ENCODE measurements at regions not wholly inside any gene's neighbourhood (a gene's known extent, or its start where the extent isn't known, plus 50 kb on each side); places are given as distances from the start of the nearest gene placed in this dataset.
"Not testable (repeated sequence)": the region's sequence is repeated elsewhere in the genome, so short reads cannot be mapped to it uniquely, and the experiment has no call there.

DNA sequence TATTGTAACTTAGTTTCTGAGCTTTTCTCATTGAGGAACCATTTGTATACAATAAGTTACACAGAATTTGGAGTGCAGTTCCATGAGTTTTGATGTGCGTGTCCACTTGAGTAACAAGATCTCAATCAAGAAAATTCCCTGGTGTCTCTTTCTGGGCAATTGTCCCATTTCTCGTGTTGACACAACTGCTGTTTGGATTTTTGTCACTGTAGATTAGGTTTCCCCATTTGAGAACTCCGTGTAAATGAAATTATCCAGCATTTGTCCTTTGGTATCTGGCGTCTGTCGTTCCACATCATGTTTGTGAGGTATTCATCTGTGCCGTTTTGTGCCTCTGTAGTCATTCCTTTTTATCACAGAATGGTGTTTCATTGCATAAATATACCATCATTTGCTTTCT lies 547.0 kb downstream of the TBC1D22A start:
- H3K4me3 Mint-ChIP-seq, result no peak overlapping the region
- ATAC-seq, result no peak
- peaks cover 0 to 13% of the 10 kb centered on the region in 2 donors for H3K9me3 Mint-ChIP-seq
- no peak overlapping the region for H3K27ac Mint-ChIP-seq
- DNase-seq, result no peak
- peaks cover 6% of the 10 kb centered on the region for H3K27me3 Mint-ChIP-seq
- H3K4me1 Mint-ChIP-seq, result no peaks in the 10 kb centered on the region

DNA sequence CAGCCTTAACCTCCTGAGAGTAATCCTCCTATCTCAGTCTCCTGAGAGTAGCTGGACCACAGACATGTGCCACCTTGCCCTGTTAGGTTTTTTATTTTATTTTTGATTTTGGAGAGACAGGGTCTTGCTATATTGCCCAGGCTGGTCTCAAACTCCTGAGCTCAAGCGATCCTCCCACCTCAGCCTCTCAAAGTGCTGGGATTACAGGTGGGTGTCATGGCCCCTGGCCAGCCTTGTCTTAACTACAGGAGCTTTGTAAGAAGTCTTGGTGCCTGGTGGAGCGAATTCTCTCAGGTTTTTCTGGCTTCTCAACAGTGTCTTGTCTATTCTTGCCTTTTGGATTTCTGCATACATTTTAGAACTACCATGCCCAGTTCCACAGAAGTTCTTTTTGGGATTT lies 546.4 kb downstream of the TBC1D22A start:
- no peak for ATAC-seq
- Mint-ChIP-seq H3K27me3 (peaks cover 6% of the 10 kb centered on the region), H3K9me3 (peaks cover 0 to 13% of the 10 kb centered on the region in 2 donors), H3K4me1 (no peaks in the 10 kb centered on the region), H3K27ac (no peak overlapping the region), H3K4me3 (no peak overlapping the region)
- DNase-seq, result no peak

DNA sequence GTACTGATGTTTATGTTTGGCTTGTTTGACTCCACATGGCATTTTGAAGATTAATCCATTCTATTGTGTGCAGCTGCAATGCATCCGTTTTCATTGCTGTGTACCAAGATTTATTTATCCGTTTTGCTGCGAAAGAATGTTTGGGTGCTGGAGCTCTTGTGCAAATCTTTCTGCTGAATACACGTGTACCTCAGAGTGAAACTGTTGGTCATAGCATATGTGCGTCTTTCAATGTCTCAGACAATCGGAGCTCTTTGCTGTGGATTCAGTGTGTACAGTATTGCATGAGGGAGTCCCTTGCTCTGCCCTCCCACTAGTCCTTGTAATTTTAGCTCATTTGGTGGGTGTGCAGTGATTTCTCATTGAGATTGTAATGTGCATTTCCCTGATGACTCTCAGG lies 545.4 kb downstream of the TBC1D22A start:
- Mint-ChIP-seq H3K9me3 (peaks cover 0 to 13% of the 10 kb centered on the region in 2 donors), H3K27me3 (peaks cover 6% of the 10 kb centered on the region), H3K4me3 (no peak overlapping the region), H3K4me1 (no peaks in the 10 kb centered on the region), H3K27ac (no peak overlapping the region)
- ATAC-seq (no peak), DNase-seq (peak in 1 of 2 donors; percentile 0)

DNA sequence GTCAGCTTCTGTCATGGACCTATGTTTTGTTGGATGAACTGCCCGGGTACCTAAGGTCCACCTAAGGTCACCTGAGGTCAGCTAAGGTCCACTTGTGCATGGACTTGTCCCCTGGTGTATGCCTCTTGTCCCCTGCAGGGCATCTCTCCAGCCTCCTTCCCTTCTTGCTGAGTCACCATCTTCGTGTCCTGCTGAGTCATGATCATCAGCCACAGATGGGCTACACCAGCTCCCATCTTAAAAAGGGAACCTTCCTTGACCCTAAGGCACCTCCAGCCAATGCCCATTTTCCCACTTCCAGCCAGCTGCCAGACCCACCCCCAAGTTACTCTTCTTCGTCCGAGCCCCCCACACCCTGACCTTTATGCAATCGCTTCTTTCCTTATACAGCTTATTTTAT lies 544.9 kb downstream of the TBC1D22A start:
- Mint-ChIP-seq H3K9me3 (peaks cover 0 to 13% of the 10 kb centered on the region in 2 donors), H3K27me3 (peaks cover 6% of the 10 kb centered on the region), H3K27ac (no peak overlapping the region), H3K4me3 (no peak overlapping the region), H3K4me1 (no peaks in the 10 kb centered on the region)
- DNase-seq (peak in 1 of 2 donors; percentile 1), ATAC-seq (no peak)

DNA sequence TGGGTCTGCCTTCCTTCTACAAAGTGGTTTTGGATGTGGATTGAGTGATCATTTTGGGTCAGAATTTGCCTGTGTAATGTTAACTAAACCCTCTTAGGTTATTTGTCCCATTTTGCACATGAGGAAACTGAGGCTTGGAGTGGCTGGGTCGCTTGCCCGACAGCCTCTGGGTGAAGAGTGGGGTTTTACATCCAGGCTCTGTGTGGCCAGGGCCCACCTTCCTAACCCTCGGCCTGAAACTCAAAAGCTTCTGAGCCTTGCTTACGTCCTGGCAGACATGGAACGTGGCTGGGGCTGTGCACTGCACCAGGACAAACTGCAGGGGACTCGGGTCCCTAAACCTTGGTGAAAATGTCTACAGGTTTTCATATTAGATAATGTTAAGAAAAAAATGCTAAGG lies 542.4 kb downstream of the TBC1D22A start:
- no peak overlapping the region for H3K27ac Mint-ChIP-seq
- H3K27me3 Mint-ChIP-seq, result no peaks in the 10 kb centered on the region
- DNase-seq, result no peak
- H3K4me3 Mint-ChIP-seq, result no peak overlapping the region
- no peak for ATAC-seq
- peaks cover 0 to 13% of the 10 kb centered on the region in 2 donors for H3K9me3 Mint-ChIP-seq
- no peaks in the 10 kb centered on the region for H3K4me1 Mint-ChIP-seq

DNA sequence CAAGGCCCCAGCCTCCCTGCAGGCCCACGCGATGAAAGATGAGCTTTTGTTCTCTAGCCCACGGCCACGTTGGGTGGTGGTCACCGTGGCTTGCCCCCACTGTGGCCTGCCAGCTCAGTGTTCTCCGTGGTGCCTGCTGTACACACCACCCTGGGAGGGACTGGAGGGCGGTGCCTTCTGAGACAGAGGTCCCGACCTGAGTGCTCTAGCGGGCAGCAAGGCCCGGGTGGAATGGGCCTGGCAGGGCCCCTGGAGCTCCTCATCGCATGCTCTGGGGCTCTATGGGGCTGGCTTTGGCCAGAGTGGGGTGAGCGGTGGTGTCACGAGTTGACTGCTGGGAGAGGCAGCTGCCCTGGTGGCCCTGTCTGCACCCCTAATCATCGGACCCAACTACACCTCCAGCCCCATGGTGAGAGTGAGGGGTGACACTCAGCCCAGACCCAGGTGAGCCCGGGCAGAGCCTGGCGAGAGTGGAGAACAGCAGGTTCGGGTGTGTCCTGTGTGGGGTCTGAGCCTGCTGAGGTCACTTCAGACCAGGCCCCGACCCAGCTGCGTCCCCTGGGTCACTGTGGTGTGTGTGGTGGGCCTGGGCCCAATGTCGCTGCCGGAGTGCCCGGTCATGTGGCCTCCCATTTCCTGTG lies 541.9 kb downstream of the TBC1D22A start:
- DNase-seq, result no peak
- H3K9me3 Mint-ChIP-seq, result peaks cover 0 to 13% of the 10 kb centered on the region in 2 donors
- H3K4me3 Mint-ChIP-seq, result no peak overlapping the region
- ATAC-seq, result no peak
- no peaks in the 10 kb centered on the region for H3K27me3 Mint-ChIP-seq
- no peaks in the 10 kb centered on the region for H3K4me1 Mint-ChIP-seq
- H3K27ac Mint-ChIP-seq, result no peak overlapping the region

DNA sequence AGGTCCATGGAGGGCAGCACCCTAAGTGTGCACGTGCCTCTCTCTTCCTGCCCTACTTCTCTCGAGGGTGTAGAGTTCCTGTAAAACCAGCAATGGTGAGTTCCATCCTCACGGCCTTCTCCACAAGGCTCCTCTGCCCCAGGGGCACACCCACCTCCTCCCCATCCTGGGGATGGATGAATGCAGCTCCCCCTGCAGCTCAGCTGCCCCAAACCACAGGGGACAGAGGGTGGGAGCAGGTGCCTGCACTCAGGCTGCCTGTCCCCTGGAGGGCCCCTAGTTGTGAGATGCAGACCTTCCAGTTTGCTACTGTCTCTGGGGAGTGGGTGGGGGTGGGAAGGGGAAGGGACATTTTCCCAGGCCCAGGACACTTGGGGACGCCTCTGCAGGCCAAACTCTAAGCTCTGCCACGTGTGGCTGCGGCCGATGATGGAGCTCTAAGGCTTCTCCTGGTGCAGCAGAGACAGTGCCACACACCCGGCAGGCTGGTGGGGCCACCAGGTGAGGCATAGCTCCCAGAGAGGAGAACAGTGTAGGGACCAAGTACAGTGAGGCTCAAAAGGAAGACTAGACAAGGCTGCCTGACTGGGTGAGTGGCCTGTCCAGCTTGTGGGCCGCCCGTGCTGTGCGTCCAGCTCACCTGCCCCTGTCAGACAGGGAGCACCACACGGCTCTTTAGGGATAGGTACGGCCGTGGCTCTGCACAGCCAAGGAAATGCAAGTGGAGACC lies 540.9 kb downstream of the TBC1D22A start:
- H3K4me1 Mint-ChIP-seq, result no peaks in the 10 kb centered on the region
- no peaks in the 10 kb centered on the region for H3K27me3 Mint-ChIP-seq
- peaks cover 0 to 13% of the 10 kb centered on the region in 2 donors for H3K9me3 Mint-ChIP-seq
- H3K4me3 Mint-ChIP-seq, result no peak overlapping the region
- no peak for ATAC-seq
- DNase-seq, result no peak
- H3K27ac Mint-ChIP-seq, result no peak overlapping the region

DNA sequence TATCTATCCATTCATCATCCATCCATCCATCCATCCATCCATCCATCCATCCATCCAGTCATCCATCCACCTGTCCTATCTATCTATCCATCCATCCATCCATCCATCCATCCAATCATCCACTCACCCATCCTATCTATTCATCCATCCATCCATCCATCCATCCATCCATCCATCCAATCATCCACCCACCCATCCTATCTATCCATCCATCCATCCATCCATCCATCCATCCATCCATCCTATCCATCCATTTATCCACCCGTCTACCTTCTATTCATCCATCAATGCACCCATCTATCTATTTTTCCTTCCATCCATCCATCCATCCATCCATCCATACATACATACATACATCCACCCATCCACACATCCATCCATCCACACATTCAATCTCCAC lies 540.1 kb downstream of the TBC1D22A start:
- not testable (repeated sequence) for H3K27me3 Mint-ChIP-seq, ATAC-seq, H3K4me3 Mint-ChIP-seq, H3K4me1 Mint-ChIP-seq, H3K27ac Mint-ChIP-seq, DNase-seq
- H3K9me3 Mint-ChIP-seq, result peaks cover 0 to 12% of the 10 kb centered on the region in 2 donors

DNA sequence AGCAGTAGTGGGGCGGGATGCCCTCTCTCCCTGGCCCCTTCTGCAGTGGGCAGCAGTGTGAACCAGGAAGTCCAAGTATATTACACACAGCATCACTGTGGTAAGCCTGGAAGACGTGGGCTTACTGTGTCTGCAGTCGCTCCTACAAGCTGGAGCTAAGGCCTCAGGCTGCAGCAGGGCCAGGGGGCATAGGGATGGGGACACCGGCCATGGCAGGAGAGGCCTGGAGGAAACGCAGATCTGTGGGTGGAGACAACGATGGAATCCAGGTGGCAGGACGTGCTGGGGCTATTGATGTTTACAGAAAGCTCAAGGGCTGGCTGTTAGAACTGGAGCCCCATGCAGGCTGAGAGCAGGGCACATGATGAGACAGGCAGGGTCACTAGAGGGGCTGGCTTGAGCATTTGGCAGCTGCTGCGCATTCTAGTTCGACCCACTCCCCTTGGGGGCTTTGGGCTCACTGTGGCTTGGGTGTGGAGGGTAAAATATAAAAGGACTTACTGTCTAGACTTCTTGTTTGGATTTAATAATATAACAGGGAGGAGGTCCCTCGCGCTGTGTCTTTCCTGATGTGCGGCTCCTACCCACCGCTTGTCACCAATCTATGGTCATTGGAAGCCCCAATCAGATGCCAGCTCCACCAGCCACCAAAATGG lies 539.5 kb downstream of the TBC1D22A start:
- no peak for ATAC-seq
- peaks cover 0 to 10% of the 10 kb centered on the region in 2 donors for H3K9me3 Mint-ChIP-seq
- DNase-seq, result no peak
- H3K4me1 Mint-ChIP-seq, result no peaks in the 10 kb centered on the region
- H3K27ac Mint-ChIP-seq, result no peak overlapping the region
- H3K27me3 Mint-ChIP-seq, result no peaks in the 10 kb centered on the region
- H3K4me3 Mint-ChIP-seq, result no peak overlapping the region

DNA sequence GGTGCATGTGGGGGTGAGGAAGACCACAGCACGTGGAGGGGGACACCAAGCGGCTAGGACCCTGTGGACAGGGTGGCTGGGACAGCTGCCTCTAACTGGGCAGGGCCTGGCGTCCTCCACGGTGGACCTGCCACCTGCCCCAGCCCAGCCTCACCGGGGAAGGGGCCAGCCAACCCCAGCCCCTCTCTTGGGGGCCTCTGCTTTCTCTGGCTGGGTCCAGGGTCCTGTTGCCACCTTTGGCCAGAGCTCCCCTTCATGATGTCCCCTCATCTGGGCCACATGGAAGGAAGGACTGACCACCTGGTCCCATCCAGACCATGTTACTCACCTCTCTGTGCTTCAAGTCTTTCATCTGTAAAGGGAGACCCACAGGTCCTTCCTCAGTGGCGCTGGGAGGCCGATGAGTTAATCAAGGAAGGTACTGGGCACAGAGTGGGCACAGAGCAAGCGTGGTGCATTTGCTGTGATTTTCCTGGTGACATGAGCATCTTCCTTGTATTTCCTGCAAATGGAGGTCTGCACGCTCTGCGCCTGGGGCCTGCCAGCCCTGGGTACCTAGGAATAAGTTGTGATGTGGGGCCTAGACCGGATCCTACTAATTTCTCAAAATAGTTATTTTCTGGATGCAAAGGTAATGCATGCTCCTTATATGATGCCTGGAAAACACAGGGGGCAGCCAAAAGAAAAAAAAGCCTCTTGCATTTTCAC lies 538.4 kb downstream of the TBC1D22A start:
- peak in 1 of 2 donors; percentile 1 for DNase-seq
- ATAC-seq, result no peak
- H3K27ac Mint-ChIP-seq, result peak overlapping the region in 1 of 2 donors; percentile 37
- no peaks in the 10 kb centered on the region for H3K27me3 Mint-ChIP-seq
- H3K4me1 Mint-ChIP-seq, result no peaks in the 10 kb centered on the region
- peaks cover 0 to 6% of the 10 kb centered on the region in 2 donors for H3K9me3 Mint-ChIP-seq
- no peak overlapping the region for H3K4me3 Mint-ChIP-seq

DNA sequence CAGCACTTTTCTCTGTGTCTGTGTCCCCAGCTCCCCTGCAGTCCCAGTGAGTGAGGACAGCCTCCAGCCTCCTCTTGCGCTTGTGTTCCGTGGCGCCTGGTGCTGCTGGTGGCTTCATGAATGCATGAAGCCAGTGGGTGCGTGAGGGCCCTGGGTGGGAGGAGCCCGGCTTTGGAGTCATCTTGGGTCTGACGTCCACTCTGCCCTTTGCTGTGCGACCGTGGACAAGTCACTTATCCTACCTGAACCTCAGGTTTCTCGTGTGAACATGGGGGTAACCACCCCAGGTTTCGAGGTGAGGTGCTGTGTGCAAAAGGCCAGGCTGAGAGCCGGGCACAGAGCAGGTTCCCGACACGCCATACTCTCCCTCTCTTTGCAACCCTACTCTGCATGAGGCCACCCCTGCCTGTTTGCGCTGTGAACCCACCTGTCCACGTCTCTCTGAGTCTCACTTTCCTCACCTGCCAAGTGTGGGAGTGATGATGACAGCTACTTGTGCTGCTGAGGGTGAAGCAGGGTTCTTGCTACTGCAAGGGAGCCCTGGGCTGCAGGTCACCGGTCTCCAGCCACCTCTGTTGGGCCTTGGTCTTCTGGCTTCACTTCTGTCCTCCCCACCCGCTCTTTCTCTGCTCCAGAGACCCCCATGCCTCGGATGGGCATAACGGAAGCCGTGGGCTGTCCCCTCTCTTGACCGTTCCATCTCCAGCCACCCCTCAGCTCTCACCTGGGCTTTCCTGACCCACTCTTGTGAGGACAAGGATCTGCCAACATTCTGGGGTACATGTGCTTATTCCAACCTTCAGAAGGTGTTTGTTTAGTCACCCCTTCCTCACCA lies 537.6 kb downstream of the TBC1D22A start:
- Mint-ChIP-seq H3K4me1 (no peaks in the 10 kb centered on the region), H3K27ac (no peak overlapping the region), H3K4me3 (no peak overlapping the region), H3K27me3 (peaks cover 4% of the 10 kb centered on the region), H3K9me3 (peaks cover 0 to 6% of the 10 kb centered on the region in 2 donors)
- no peak for ATAC-seq
- peak in 1 of 2 donors; percentile 4 for DNase-seq

DNA sequence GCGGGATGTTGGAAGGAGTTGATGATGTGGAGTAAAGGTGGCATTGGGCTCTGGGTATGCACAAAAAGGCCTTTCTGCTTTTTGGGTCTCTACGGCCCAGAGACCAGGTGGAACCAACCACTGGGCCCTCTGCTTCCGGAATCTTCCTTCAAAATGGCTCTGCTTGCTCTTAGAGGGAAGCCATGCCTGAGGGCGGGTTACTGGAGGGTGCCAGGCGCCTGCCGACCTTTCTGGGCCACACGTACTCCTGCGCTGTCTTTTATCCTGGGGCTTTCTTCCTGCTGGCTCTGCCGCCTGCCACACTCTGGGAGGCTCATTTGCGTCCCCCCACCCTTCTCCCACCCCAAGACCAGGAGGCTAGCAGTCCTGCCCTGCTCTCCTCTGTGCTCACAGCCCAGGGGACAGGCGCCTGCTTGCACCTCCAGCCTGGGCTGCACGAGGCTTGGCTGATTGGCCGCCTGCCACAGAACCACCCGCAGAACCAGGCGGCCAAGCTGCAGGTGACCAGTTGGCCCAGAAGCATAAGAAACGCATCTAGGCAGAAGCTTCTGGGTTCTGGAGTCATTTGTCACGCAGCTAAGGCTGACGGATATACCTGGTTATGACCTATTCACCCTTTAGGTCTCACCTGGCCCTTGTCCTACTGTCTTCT lies 536.9 kb downstream of the TBC1D22A start:
- DNase-seq (peak in 1 of 2 donors; percentile 1), ATAC-seq (no peak)
- H3K27me3 Mint-ChIP-seq, result peaks cover 11% of the 10 kb centered on the region
- peaks cover 0 to 6% of the 10 kb centered on the region in 2 donors for H3K9me3 Mint-ChIP-seq
- H3K27ac Mint-ChIP-seq, result no peak overlapping the region
- H3K4me1 Mint-ChIP-seq, result no peaks in the 10 kb centered on the region
- no peak overlapping the region for H3K4me3 Mint-ChIP-seq

DNA sequence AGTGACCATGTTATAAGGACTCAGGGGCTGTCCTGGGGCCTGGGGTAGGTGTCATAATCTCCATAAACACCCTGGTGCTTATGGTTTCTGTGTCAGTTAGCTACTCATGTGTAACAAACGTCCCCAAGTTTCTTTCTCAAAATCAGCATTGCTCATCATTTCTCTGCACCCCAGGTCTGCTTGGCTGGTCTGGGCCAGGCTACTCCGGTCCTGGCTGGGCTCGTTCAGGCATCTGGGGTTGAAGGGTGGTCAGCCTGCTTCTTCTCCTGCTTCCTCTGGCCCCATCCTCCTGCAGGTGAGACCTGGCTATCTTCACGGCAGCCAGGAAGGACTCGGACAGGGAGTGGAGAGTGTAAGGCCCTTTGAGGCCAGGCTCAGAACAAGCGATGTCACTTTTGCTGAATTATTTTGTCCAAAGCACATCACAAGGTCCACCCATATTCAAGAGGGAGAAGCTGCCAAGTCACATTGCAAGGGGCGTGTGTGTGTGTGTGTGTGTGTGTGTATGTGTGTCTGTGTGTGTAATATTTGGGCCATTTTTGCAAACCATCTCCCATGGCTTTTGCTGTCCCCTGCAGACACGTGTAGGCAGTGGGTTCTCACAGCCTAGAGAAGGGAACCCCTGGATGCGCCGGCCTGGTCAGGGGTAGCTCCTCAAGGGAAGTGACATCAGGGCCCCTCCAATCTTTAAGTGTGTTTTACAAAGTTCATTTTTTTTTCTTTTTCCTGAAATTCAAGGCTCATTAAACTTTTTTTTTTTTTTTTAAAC lies 535.8 kb downstream of the TBC1D22A start:
- ATAC-seq, result no peak
- no peaks in the 10 kb centered on the region for H3K4me1 Mint-ChIP-seq
- peak in 1 of 2 donors; percentile 1 for DNase-seq
- H3K27me3 Mint-ChIP-seq, result peaks cover 21% of the 10 kb centered on the region
- peaks cover 0 to 6% of the 10 kb centered on the region in 2 donors for H3K9me3 Mint-ChIP-seq
- H3K27ac Mint-ChIP-seq, result no peak overlapping the region
- no peak overlapping the region for H3K4me3 Mint-ChIP-seq

Data from stimulated activated naive CD8-positive, alpha-beta T cell treated with anti-CD3 and anti-CD28 coated beads, Interleukin-15, amount 100 ng/mL, for 72 hours (primary cell).